SH-SY5Y (cell line): ENCODE measurements at regions not wholly inside any gene's neighbourhood (a gene's known extent, or its start where the extent isn't known, plus 50 kb on each side); places are given as distances from the start of the nearest gene placed in this dataset.

Experiments used
- GATA2 ChIP-seq: IDR thresholded peaks from 2 replicates; pipeline ENCODE4 v1.6.1; 2011; ENCODE audit warnings: mild to moderate bottlenecking, low read depth, low read length
- GATA3 ChIP-seq: IDR thresholded peaks from 2 replicates; pipeline ENCODE4 v1.6.1; 2011; ENCODE audit warnings: low read depth, mild to moderate bottlenecking, low read length, moderate library complexity

DNA sequence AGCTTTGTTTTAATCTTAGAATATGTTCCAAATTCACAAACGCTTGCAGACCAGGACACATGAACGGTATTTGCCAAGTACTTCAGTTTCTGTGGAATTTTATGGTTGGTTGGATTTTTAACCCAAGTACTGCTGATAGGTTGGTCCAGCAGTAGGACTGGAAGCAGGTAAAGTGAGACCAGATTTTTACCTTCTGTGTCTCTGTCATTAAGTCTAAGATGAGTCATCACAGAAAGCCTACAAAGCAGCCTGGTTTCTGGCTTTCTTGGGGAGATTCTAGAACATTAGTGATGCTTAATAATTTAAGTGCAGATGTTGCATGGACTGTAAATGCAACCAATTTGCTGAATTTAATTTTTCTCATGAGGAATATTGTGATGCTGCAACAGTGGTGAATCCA is 100.5 kb downstream of the SCG2 start:
- TF ChIP-seq GATA3 (no peak), GATA2 (no peak)

DNA sequence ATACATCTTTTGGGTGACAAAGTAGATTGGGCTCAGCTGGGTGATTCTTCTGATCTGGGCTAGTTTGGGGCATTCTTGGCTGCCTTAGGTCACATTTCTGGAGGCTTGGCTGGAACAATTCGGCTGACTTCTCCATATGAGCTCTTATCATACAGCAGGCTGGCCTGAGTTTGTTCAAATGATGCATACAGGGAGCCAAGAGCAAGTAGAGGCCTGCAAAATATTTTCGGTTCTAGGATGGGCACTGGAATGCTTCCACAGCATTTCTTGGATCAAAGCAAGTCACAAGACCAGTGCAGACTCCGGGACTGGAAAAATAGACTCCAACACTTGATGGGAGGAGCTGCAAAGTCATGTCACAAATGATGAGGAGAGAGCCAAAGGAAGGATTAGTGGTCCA is 98.4 kb downstream of the SCG2 start:
- TF ChIP-seq GATA3 (no peak), GATA2 (no peak)

DNA sequence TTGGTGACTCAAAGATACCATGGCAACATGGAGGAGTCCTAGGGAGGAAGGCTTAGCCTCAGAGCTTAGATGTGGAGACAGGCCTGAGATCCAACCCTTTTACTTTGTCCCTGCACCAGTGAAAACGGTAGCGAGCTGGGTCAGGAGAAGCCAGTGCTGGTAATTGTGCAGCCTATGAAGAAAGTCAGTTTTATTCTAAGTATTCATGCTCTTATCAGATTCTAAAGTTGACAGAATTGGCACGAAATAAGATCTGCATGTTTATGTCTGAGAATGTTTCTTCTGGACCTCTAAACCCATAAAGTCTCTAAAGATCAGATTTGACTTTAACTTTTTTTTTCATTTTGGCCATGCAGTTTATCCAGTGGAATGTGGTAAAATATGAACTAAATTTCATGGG is 93.8 kb downstream of the SCG2 start:
- TF ChIP-seq GATA2 (no peak), GATA3 (no peak)

DNA sequence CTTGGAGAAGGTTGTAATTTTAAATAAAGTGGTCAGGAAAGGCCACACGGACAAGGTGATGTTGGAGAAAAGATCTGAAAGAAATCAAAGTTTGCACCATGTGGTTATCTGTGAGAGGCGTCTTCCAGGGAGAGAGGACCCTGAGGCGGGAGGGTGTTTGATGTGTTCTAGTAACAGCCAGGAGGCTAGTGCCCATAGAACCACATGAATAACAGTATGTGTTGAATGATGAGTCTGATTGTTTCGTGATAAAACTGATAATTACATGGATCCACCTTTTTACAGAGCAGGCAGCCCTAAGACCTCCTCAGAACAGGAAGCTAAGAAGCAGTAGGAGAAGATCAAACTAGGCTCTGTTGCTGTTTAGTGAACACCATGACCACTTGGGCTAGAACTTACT is 91.4 kb downstream of the SCG2 start:
- no peak for TF ChIP-seq GATA2

DNA sequence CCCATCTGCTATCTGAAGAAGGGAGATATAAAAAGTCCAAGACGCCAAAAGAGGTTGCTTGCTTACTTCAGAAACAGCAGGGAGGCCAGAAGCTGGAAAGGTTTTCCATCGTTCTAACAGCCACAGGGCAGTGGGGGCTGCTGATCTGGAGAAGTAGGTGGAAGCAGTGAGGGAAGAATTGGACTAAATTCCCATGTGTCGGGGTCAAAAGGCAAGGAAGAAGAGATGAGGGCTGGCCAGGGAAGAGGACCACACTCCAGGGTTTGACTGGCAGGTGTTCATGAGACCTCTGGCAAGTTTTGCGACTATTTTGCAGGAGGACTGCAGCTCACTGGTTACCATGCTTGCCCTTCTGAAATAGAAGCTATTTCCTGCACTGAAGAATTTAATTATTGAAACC is 91.0 kb downstream of the SCG2 start:
- no peak for TF ChIP-seq GATA3
- no peak for TF ChIP-seq GATA2

DNA sequence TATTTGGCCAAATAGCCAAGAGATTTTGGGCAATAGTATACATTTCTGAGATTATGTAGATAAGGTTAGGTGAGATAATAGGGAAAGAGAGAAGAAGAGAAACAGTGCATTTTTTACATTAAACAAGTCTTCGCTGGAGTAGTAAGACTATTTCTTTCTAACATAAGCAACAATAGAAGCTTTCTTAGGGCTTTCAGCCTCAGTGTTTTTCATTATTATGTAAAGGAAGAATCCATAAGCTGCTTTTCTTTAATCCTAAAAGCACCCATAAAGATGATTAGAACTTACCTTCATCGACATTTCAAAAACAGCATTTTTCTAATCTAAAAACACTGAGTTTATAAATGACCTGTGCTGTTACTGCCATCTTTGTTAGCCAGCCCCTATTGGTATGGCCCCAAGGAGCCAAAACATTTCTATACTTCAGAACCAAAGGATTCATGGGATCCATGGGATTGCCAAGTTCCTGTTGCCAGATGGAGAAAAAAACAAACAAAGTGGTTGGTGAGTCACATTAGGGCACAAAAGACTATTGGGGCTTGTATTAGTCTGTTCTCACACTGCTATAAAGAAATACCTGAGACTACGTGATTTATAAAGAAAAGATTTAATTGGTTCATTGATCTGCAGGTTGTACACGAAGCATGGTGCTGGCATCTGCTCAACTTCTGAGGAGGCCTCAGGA is 88.2 kb downstream of the SCG2 start:
- no peak for TF ChIP-seq GATA3
- no peak for TF ChIP-seq GATA2

DNA sequence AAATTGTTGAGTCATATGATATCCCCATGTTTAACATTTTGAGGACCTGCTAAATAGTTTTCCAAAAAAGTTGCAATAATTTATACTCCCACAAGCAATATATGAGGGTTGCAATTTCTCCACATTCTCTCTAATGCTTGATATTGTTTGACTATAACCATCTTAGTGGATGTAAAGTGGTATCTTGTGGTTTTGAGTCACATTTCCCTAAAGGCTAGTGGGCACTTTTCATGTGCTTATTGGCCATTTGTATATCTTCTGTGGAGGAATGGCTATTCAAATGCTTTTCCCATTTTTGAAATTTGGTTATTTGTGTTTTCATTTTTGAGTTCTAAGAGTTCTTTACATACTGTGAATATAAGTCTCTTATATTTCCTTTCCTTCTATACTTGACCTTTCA is 82.7 kb downstream of the SCG2 start:
- TF ChIP-seq GATA2 (no peak), GATA3 (no peak)

DNA sequence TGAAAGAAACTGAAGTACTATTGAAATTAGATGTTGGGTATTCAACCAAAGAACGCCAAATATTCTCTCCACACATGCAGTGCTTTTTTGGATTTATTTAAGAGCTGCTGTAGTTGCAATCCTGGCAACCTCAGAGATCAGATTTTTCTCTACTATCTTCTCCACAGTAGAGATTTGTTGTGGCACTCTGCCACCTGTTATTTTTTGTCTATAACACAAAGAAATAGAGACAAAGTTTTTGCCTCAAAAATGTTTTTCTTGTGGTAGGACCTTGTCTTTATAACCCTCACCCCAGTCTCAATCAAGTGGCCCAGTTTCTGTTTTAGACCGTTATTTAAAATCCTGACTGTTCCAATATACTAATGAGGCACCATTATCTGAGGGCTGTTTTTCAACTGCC is 79.4 kb downstream of the SCG2 start:
- TF ChIP-seq GATA2 (no peak), GATA3 (no peak)

DNA sequence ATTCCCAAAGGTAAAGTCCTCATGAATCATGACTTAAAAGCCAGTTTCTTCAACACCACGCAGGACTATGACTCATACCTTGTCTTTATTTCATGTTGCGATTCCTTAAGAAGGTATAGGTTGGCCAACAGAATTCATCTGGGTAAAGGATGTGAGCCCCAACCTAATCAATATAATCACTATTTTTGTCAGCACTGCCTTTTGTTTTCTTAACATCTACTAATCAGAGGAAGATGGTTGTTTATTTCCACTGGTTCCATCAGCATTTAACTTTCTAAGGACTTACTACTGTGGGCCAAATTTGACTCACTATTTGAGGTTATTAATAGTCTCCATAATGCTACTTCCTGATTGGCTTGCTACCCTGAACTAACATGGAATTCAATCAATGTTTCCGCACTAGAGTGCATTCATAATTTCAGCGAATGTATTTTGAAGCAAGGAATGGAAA is 78.6 kb downstream of the SCG2 start:
- no peak for TF ChIP-seq GATA3
- TF ChIP-seq GATA2, result no peak

DNA sequence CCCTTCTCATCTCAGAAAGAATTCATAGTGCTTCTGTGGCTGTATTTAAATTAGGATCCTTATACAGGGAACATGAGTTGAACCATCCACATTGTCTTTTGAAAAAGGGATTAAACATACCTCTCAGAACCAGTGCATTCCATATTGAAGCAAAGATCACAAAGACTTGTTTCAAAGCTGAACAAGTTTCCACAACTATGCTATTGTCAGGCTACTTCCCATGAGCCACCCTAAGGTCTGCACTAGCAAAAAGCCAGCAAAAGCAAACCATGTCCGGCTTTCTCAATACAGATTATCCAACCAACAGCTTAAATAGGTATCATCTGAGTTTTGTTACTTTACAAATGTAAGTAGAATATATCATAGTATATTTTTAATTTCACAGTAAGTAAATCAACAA is 78.1 kb downstream of the SCG2 start:
- TF ChIP-seq GATA2 (no peak), GATA3 (no peak)

DNA sequence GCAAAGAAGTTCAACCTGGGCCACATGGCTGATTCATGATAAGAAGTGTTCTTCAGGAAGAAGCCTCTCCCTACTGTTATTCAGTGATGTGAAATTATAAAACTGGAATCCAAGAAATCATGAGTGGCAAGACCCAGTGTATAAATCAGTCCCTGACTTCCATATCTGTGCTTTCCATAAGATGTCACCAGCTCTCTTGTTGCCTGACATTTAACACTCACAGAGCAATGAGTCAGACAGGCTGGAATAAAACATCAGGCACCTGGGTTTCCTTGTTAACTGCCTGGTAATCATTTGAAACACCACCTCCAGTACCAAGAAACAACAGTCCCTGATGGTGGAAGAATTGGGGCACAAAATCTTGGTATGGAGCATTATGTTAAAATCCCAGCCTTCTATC is 76.1 kb downstream of the SCG2 start:
- TF ChIP-seq GATA2 (no peak), GATA3 (no peak)

DNA sequence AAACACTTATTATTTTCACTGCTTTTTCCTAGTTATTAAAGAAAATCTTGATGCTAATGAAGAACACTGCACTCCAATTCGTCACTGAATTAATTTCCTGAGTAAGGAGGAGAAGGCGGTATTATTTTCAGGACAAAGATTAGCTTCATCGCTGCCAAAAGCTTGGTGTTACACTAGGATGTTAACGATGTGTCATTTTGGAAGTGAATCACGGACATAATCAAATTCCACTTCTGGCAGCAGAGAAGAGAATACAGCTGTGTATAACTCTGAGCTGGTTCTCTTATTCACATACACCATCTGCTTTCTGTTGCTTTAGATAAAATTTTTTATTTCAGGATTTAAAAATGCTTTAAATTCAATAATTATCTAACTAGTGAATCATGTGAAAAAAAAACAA is 74.1 kb downstream of the SCG2 start:
- TF ChIP-seq GATA2 (no peak), GATA3 (no peak)

DNA sequence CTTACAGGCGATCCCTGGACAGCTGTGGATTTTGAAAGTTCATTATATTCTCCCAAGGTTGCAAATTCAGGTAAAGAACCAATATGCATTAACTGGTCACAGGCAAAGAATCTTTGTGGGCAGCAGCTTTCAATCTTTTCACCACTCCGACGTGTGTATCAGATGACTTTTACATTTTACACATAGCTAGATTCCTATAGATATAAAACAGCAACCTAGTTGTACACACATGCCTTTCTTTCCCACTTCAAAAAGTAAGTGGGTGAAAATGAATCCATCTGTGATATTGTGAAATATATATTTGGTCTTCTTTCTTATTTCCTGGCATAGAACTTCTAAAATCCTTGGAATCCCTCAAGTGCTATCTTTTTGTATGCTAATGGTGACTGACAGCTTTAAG is 72.5 kb downstream of the SCG2 start:
- TF ChIP-seq GATA3 (no peak), GATA2 (no peak)

DNA sequence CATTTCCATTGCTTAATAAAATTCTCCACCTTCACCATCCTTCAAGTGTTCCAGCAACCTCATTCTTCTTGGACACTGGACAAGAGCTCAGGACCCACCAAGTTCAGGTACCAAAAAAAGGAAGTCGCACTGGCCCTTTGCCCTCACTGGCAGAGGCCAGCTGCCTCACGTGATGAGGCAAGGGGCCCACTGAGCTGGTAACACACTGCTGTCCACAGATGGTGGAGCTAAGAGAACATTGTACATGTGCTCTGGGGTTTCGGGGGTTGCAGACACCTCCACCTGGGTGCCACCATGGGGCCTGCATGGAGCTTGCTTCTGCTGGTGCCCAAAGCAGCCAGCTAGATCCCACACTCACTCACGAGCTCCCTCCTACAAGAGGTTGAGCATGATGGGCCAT is 71.3 kb downstream of the SCG2 start:
- TF ChIP-seq GATA2, result no peak
- TF ChIP-seq GATA3, result no peak

DNA sequence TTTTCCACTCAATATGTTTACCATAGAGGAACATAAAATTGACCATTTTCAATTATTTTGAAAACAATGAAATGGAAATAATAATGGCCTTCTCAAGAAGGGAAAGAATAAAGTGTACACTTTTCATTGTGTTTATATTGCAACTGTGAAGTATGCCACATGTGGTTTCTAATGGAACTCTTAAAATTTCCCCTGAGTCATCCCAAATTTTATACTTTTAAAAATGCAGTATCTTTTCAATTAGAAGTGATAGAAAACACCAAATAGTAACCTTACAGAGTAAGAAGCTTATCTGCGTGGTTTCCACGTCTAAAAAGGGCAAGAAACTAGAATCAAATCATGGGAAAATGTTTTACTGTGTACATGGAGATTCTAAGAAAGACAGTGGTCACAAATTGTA is 70.0 kb downstream of the SCG2 start:
- TF ChIP-seq GATA3 (no peak), GATA2 (no peak)

DNA sequence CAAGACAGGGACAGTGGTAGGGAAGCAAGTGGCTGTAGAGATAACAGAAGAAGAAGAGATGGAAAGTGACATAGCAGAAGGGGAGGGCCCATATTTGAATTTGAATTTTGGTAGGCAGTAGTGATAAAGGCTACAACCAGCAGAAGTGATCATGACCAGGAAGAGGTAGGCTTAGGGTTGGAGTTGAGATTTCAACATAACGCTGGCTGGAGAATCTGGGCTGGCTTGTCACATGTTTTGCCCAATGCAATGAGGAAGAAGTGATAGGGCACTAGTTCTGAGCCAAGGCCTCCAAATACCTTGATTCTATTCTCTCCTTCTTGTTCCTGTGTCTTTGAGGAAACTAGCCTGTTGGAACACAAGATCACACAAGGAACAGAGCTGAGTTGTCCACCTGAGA is 69.4 kb downstream of the SCG2 start:
- TF ChIP-seq GATA3 (no peak), GATA2 (no peak)
